Keratinocyte (primary cell): ENCODE measurements at regions not wholly inside any gene's neighbourhood (a gene's known extent, or its start where the extent isn't known, plus 50 kb on each side); places are given as distances from the start of the nearest gene placed in this dataset.

Source experiments
- DNase-seq: peaks from one replicate; pipeline ENCODE4 v3.0.0-alpha.2; 2011; ENCODE audit warnings: low read depth, missing footprints, low spot score
- FAIRE-seq: peaks from 2 replicates; lab custom pipeline; 2011; peaks lifted over from hg19 to GRCh38; lab: Jason Lieb, UNC
- H2AFZ ChIP-seq: 2 replicates; pipeline ENCODE4 v1.6.0; 2012; ENCODE audit warnings: low read length, control low read depth, inconsistent platforms; ENCODE audit not compliant: control insufficient read depth
- H3K27ac ChIP-seq: 2 replicates; pipeline ENCODE4 v1.5.1; 2011; ENCODE audit warnings: low read length; ENCODE audit not compliant: control insufficient read depth, insufficient read depth
- H3K27me3 ChIP-seq: 3 replicates; pipeline ENCODE4 v1.6.0; 2011; ENCODE audit warnings: low read length; ENCODE audit not compliant: control insufficient read depth, insufficient read depth; ENCODE audit errors: extremely low read depth
- H3K36me3 ChIP-seq, 2 experiments: 2 replicates in 1 of 2; 3 replicates in 1 of 2; pipeline ENCODE4 v1.5.1; 2011; ENCODE audit warnings: low read length in 2 of 2, mild to moderate bottlenecking in 1 of 2; ENCODE audit not compliant: control insufficient read depth in 2 of 2, insufficient read depth in 2 of 2; ENCODE audit errors: extremely low read depth in 1 of 2
- H3K4me1 ChIP-seq: 3 replicates; pipeline ENCODE4 v1.5.1; 2011; ENCODE audit warnings: low read length; ENCODE audit not compliant: control insufficient read depth, insufficient read depth; ENCODE audit errors: extremely low read depth
- H3K4me2 ChIP-seq: 3 replicates; pipeline ENCODE4 v1.6.0; 2011; ENCODE audit warnings: low read depth, low read length; ENCODE audit not compliant: control insufficient read depth, insufficient read depth; ENCODE audit errors: extremely low read depth
- H3K4me3 ChIP-seq, 3 experiments: fragments of 200-600 bp in 1 of 3; sonication (generic) in 1 of 3; 2 replicates in 2 of 3; 3 replicates in 1 of 3; pipeline ENCODE4 v1.5.1; 2011 to 2016; ENCODE audit warnings: low read length in 3 of 3, mild to moderate bottlenecking in 3 of 3, control low read depth in 2 of 3, inconsistent platforms in 1 of 3, low read depth in 1 of 3, mixed read lengths in 1 of 3, mixed run types in 1 of 3, moderate library complexity in 1 of 3; ENCODE audit not compliant: control insufficient read depth in 2 of 3, insufficient read depth in 2 of 3; ENCODE audit errors: extremely low read depth in 1 of 3
- H3K79me2 ChIP-seq: 2 replicates; pipeline ENCODE4 v1.6.0; 2012; ENCODE audit warnings: low read length; ENCODE audit not compliant: control insufficient read depth, insufficient read depth
- H3K9ac ChIP-seq: 3 replicates; pipeline ENCODE4 v1.6.0; 2011; ENCODE audit warnings: low read length; ENCODE audit not compliant: control insufficient read depth, insufficient read depth; ENCODE audit errors: extremely low read depth
- H3K9me1 ChIP-seq: 3 replicates; pipeline ENCODE4 v1.6.0; 2011; ENCODE audit warnings: low read length; ENCODE audit not compliant: control insufficient read depth, insufficient read depth; ENCODE audit errors: extremely low read depth
- H3K9me3 ChIP-seq: 2 replicates; pipeline ENCODE4 v1.5.1; 2012; ENCODE audit warnings: low read depth, low read length; ENCODE audit not compliant: control insufficient read depth
- H4K20me1 ChIP-seq: 3 replicates; pipeline ENCODE4 v1.6.0; 2011; ENCODE audit warnings: low read length; ENCODE audit not compliant: control insufficient read depth, insufficient read depth; ENCODE audit errors: extremely low read depth
- CTCF ChIP-seq, 3 experiments: IDR thresholded peaks in 1 of 3; conservative IDR thresholded peaks in 1 of 3; optimal IDR thresholded peaks in 1 of 3; 2 replicates in 2 of 3; 3 replicates in 1 of 3; pipeline versions ENCODE3 to v1.5.1; 2011; ENCODE audit warnings: low read length in 3 of 3, mild to moderate bottlenecking in 3 of 3, moderate library complexity in 2 of 3, control low read depth in 1 of 3, inconsistent platforms in 1 of 3; ENCODE audit not compliant: insufficient read depth in 2 of 3; ENCODE audit errors: extremely low read depth in 1 of 3
- EZH2 ChIP-seq: IDR thresholded peaks from one replicate; pipeline ENCODE4 v1.6.1; 2012; ENCODE audit warnings: inconsistent platforms, mild to moderate bottlenecking, low read length, moderate library complexity
- dilution Hi-C: fragments of 300-500 bp; cut with MboI; formaldehyde crosslinking; loops from one replicate; pipeline ENCODE4 v1.7.0; 2020; ENCODE audit warnings: low sequenced_read_pairs; ENCODE audit not compliant: extremely low pct_ligation_motif_present

GRCh38 chr9:36738318-36738976 lies 165.8 kb downstream of the MELK start:
- Histone ChIP-seq H2AFZ (peak overlapping the region; percentile 78), H3K36me3 (no peaks in the 10 kb centered on the region), H3K4me3 (no peak overlapping the region), H3K27ac (peak overlapping the region; percentile 29), H3K9ac (no peak overlapping the region), H3K79me2 (no peaks in the 10 kb centered on the region), H3K4me2 (peak overlapping the region; percentile 40), H3K27me3 (peaks cover 9% of the 10 kb centered on the region), H3K9me3 (no peaks in the 10 kb centered on the region), H3K4me1 (peaks cover 11% of the 10 kb centered on the region), H4K20me1 (no peaks in the 10 kb centered on the region), H3K9me1 (no peaks in the 10 kb centered on the region)
- FAIRE-seq (peak; percentile 94), DNase-seq (peak; percentile 9)
- TF ChIP-seq EZH2 = no peak
- TF ChIP-seq CTCF (optimal IDR thresholded peaks at IDR 0.05 in 1 of 3, IDR thresholded peaks at IDR 0.05 in 1 of 3, conservative IDR thresholded peaks at IDR 0.05 in 1 of 3; ENCODE audit: extremely low read depth in 1 of 3, insufficient read depth in 2 of 3, low read length in 3 of 3) = no peak
- dilution Hi-C loops = no loop called here

GRCh38 chr9:36739373-36740116 lies 166.8 kb downstream of the MELK start:
- peak overlapping the region; percentile 40 for H3K4me2 ChIP-seq
- no peaks in the 10 kb centered on the region for H3K36me3 ChIP-seq
- H3K9me1 ChIP-seq = no peaks in the 10 kb centered on the region
- dilution Hi-C loops = no loop called here
- FAIRE-seq = no peak
- H3K9ac ChIP-seq = no peak overlapping the region
- peaks cover 9% of the 10 kb centered on the region for H3K27me3 ChIP-seq
- H3K4me3 ChIP-seq = no peak overlapping the region
- TF ChIP-seq CTCF (optimal IDR thresholded peaks at IDR 0.05 in 1 of 3, IDR thresholded peaks at IDR 0.05 in 1 of 3, conservative IDR thresholded peaks at IDR 0.05 in 1 of 3; ENCODE audit: extremely low read depth in 1 of 3, insufficient read depth in 2 of 3, low read length in 3 of 3) (no peak), EZH2 (no peak)
- H3K79me2 ChIP-seq = no peaks in the 10 kb centered on the region
- H3K27ac ChIP-seq = no peak overlapping the region
- no peak for DNase-seq
- no peaks in the 10 kb centered on the region for H3K9me3 ChIP-seq
- H3K4me1 ChIP-seq = peaks cover 11% of the 10 kb centered on the region
- peak overlapping the region; percentile 13 for H2AFZ ChIP-seq
- H4K20me1 ChIP-seq = no peaks in the 10 kb centered on the region
